K562 (cell line): ENCODE measurements at regions not wholly inside any gene's neighbourhood (a gene's known extent, or its start where the extent isn't known, plus 50 kb on each side); places are given as distances from the start of the nearest gene placed in this dataset.

Source experiments
- ATAC-seq: fragments of 200-7000 bp; cut with Tn5 transposase; 3 replicates; pipeline ENCODE4 v1.9.1; 2020; ENCODE audit warnings: moderate library complexity
- BruUV-seq: library from RNA; stranded (reverse); fragments of 400-500 nt; replicated peaks from 2 replicates; lab custom pipeline; 2021; lab: Mats Ljungman, UMichigan
- CTCF ChIA-PET: fragments of 300-600 bp; formaldehyde crosslinking; extraction: SDS; loops from one replicate; lab custom pipeline; 2021; ENCODE audit warnings: low intra/inter-chr PET ratio; lab: Yijun Ruan, JAX
- POLR2A ChIA-PET: fragments of 300-600, 350-650 bp; sonication (Branson Sonifier 250); formaldehyde crosslinking; extraction: SDS; loops from one replicate; lab custom pipeline; 2021; ENCODE audit warnings: antibody characterized with exemption, inconsistent platforms; lab: Yijun Ruan, JAX
- DNase-seq, 4 experiments: peaks; one replicate each; pipeline versions ENCODE4 v3.0.0 to v3.0.0-alpha.2; 2011 to 2018; ENCODE audit warnings: low spot score in 3 of 4, mixed read lengths in 3 of 4; ENCODE audit errors: extremely low read depth in 1 of 4
- FAIRE-seq: peaks from 2 replicates; lab custom pipeline; 2011; peaks lifted over from hg19 to GRCh38; lab: Jason Lieb, UNC
- H2AFZ ChIP-seq: 2 replicates; pipeline ENCODE4 v1.6.0; 2011; ENCODE audit warnings: low read depth, low read length, control low read depth, inconsistent platforms
- H3K27ac ChIP-seq: fragments of 200-600 bp; 3 replicates; pipeline ENCODE4 v1.8.0; 2011; ENCODE audit warnings: low read depth, mild to moderate bottlenecking, control low read depth, inconsistent platforms, low read length, moderate library complexity, mixed read lengths; ENCODE audit errors: extremely low read depth
- H3K27me3 ChIP-seq, 2 experiments: fragments of 300-600 bp in 1 of 2; 2 replicates in 1 of 2; 3 replicates in 1 of 2; pipeline versions ENCODE4 v1.6.0 to v1.8.0; 2011; ENCODE audit warnings: inconsistent platforms in 2 of 2, low read length in 2 of 2, mild to moderate bottlenecking in 1 of 2, mixed read lengths in 1 of 2, moderate library complexity in 1 of 2; ENCODE audit not compliant: control insufficient read depth in 2 of 2, insufficient read depth in 2 of 2
- H3K36me3 ChIP-seq: fragments of 300-600 bp; 3 replicates; pipeline ENCODE4 v1.8.0; 2011; ENCODE audit warnings: mild to moderate bottlenecking, low read length, inconsistent platforms; ENCODE audit not compliant: control insufficient read depth, insufficient read depth
- H3K4me1 ChIP-seq, 2 experiments: fragments of 200-600 bp in 1 of 2; replicated peaks in 1 of 2; 2 replicates in 1 of 2; 3 replicates in 1 of 2; pipeline versions ENCODE4 v1.5.1 to v1.8.0; 2011; ENCODE audit warnings: inconsistent platforms in 2 of 2, low read length in 2 of 2, mild to moderate bottlenecking in 1 of 2, mixed read lengths in 1 of 2, moderate library complexity in 1 of 2; ENCODE audit not compliant: control insufficient read depth in 2 of 2, insufficient read depth in 2 of 2
- H3K4me2 ChIP-seq: 2 replicates; pipeline ENCODE4 v1.6.1; 2011; ENCODE audit warnings: low read length, control low read depth, inconsistent platforms, mixed read lengths; ENCODE audit not compliant: insufficient read depth
- H3K4me3 ChIP-seq: fragments of 200-600 bp; sonication (generic), shearing (Covaris generic); 2 replicates; pipeline ENCODE4 v1.5.1; 2016; ENCODE audit warnings: control low read depth, inconsistent platforms
- H3K79me2 ChIP-seq: fragments of 200-600 bp; 3 replicates; pipeline ENCODE4 v1.8.0; 2011; ENCODE audit warnings: low read length, inconsistent platforms; ENCODE audit not compliant: control insufficient read depth, insufficient read depth
- H3K9ac ChIP-seq, 2 experiments: 2 replicates each; pipeline versions ENCODE4 v1.6.0 to v1.6.1; 2011; ENCODE audit warnings: low read depth in 2 of 2, low read length in 2 of 2, control low read depth in 1 of 2, inconsistent platforms in 1 of 2, mild to moderate bottlenecking in 1 of 2, mixed read lengths in 1 of 2; ENCODE audit not compliant: insufficient read depth in 1 of 2
- H3K9me1 ChIP-seq: one replicate; pipeline ENCODE4 v1.6.0; 2011; ENCODE audit warnings: inconsistent platforms, mild to moderate bottlenecking, low read length, moderate library complexity; ENCODE audit not compliant: control insufficient read depth, insufficient read depth
- H3K9me3 ChIP-seq: replicated peaks from 2 replicates; pipeline ENCODE4 v1.5.1; 2011; ENCODE audit warnings: low read depth, low read length, inconsistent platforms; ENCODE audit not compliant: control insufficient read depth, insufficient read depth
- H4K20me1 ChIP-seq: replicated peaks from 2 replicates; pipeline ENCODE4 v1.6.1; 2011; ENCODE audit warnings: low read length, inconsistent platforms, mixed read lengths; ENCODE audit not compliant: control insufficient read depth, insufficient read depth
- CBFA2T3 ChIP-seq: fragments of 450-650 bp; IDR thresholded peaks from 2 replicates; pipeline ENCODE4 v1.6.1; 2017
- HMBOX1 ChIP-seq: sonication (generic); IDR thresholded peaks from 2 replicates; pipeline ENCODE4 v1.6.1; 2016
- HOXB6 ChIP-seq: fragments of 250-450 bp; sonication (Bioruptor Pico); IDR thresholded peaks from 2 replicates; pipeline ENCODE4 v1.5.1; 2022; ENCODE audit warnings: mild to moderate bottlenecking, borderline replicate concordance
- ILF3 ChIP-seq: fragments of 450-650 bp; IDR thresholded peaks from 2 replicates; pipeline ENCODE4 v1.6.1; 2018; ENCODE audit warnings: antibody characterized with exemption, mild to moderate bottlenecking, moderate library complexity, borderline replicate concordance
- KDM2B ChIP-seq: fragments of 250-450 bp; sonication (Bioruptor Pico); IDR thresholded peaks from 2 replicates; pipeline ENCODE4 v1.8.0; 2021; ENCODE audit warnings: mild to moderate bottlenecking, moderate library complexity
- LARP7 ChIP-seq: fragments of 450-650 bp; IDR thresholded peaks from 2 replicates; pipeline ENCODE4 v1.6.1; 2016
- XRCC5 ChIP-seq: fragments of 200-400 bp; formaldehyde crosslinking; IDR thresholded peaks from 2 replicates; pipeline ENCODE4 v1.6.1; 2017; ENCODE audit warnings: low read depth, mild to moderate bottlenecking, low read length
- ZNF184 ChIP-seq: sonication (generic); formaldehyde crosslinking; IDR thresholded peaks from 2 replicates; pipeline ENCODE4 v1.5.0; 2020; ENCODE audit warnings: missing genetic modification reagents
- WGBS: fragments of 100-300 bp; shearing (Covaris generic); methylation state at CpG from one replicate; pipeline ENCODE4 v1.1.6; 2016; ENCODE audit warnings: low coverage, mixed read lengths; ENCODE audit not compliant: insufficient coverage; ENCODE audit errors: missing lambda C conversion rate; 5-methylcytosine and 5-hydroxymethylcytosine counted together
- in situ Hi-C: fragments of 300-500 bp; cut with MboI; formaldehyde crosslinking; loops from 4 replicates; pipeline ENCODE4 v1.15.0; 2018; ENCODE audit warnings: inconsistent platforms, mixed read lengths
- intact Hi-C: fragments of 100-400 bp; cut with micrococcal nuclease; formaldehyde crosslinking; loops from 2 replicates; pipeline ENCODE4 v1.14.2; 2022

GRCh38 chr2:181371195-181371594, 86.0 kb upstream of the ITGA4 start:
- no peaks in the 10 kb centered on the region for H3K9me1 ChIP-seq
- H3K27me3 ChIP-seq: no peaks in the 10 kb centered on the region
- TF ChIP-seq HMBOX1 (no peak), XRCC5 (no peak), HOXB6 (CRISPR knock-in tag) (no peak), ILF3 (no peak), ZNF184 (CRISPR knock-in tag) (no peak), CBFA2T3 (no peak), LARP7 (no peak), KDM2B (no peak)
- BruUV-seq: no TSS peak
- no peak overlapping the region for H3K9ac ChIP-seq
- no peak overlapping the region for H3K4me3 ChIP-seq
- FAIRE-seq (no peak), ATAC-seq (no peak), DNase-seq (no peak)
- H3K4me1 ChIP-seq: no peaks in the 10 kb centered on the region
- H2AFZ ChIP-seq: no peak overlapping the region
- in situ Hi-C loops: no loop called here
- H4K20me1 ChIP-seq: no peaks in the 10 kb centered on the region
- H3K4me2 ChIP-seq: no peak overlapping the region
- H3K79me2 ChIP-seq: no peaks in the 10 kb centered on the region
- CTCF ChIA-PET: no interaction called here
- no peaks in the 10 kb centered on the region for H3K9me3 ChIP-seq
- POLR2A ChIA-PET: no interaction called here
- intact Hi-C loops: no loop called here
- no peaks in the 10 kb centered on the region for H3K36me3 ChIP-seq
- no peak overlapping the region for H3K27ac ChIP-seq
- WGBS: 0% methylated on average over 2 of the region's 2 CpGs
